SK-N-MC (cell line): ENCODE measurements at regions not wholly inside any gene's neighbourhood (a gene's known extent, or its start where the extent isn't known, plus 50 kb on each side); places are given as distances from the start of the nearest gene placed in this dataset.

Experiments used
- EZH2 ChIP-seq: fragments of 200-600 bp; sonication (generic); IDR thresholded peaks from one replicate; pipeline ENCODE4 v1.6.1; 2017; ENCODE audit warnings: antibody characterized with exemption
- FOXP2 ChIP-seq: optimal IDR thresholded peaks from 2 replicates; pipeline ENCODE3; 2011; ENCODE audit warnings: mild to moderate bottlenecking, moderate library complexity; ENCODE audit not compliant: insufficient read depth; ENCODE audit errors: extremely low read length, control extremely low read depth
- POLR2AphosphoS5 ChIP-seq: IDR thresholded peaks from 2 replicates; pipeline ENCODE4 v1.6.1; 2012; ENCODE audit warnings: mild to moderate bottlenecking, low read depth, low read length, borderline replicate concordance

DNA sequence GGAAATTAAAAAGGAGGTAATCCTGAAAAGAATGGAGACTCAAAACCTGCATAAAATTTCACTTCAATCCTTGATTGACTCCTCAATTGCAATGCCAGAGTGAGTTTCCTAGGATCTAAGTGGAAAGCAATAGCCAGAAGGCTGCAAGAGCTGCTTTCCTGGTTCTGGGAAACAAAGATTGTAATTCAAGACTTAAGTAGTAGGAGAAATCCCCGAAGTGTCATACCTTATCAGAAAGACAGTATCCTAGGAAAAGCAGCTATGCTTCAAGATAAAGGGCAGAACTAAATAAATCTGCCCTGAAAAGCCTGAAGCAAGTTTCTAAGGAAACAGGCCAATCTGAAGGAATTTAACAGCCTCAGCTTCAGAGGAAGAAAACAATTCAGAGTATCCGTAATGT lies 390.2 kb downstream of the DSC3 start:
- TF ChIP-seq POLR2AphosphoS5 (no peak), EZH2 (no peak), FOXP2 (no peak)
